Right hindlimb (tissue), 1 donor: ENCODE measurements at regions not wholly inside any gene's neighbourhood (a gene's known extent, or its start where the extent isn't known, plus 50 kb on each side); places are given as distances from the start of the nearest gene placed in this dataset.
"Not testable (repeated sequence)": the region's sequence is repeated elsewhere in the genome, so short reads cannot be mapped to it uniquely, and the experiment has no call there.

Source experiments
- DNase-seq: peaks from one replicate; pipeline ENCODE4 v3.0.0-alpha.2; 2018

GRCh38 chr2:2921011-2921720, 456.5 kb downstream of the EIPR1 start:
- no peak for DNase-seq

- no peak for DNase-seq
These were observed 457.8 kb downstream of the EIPR1 start for GRCh38 chr2:2919574-2920365.

- DNase-seq, result no peak
These were observed 458.6 kb downstream of the EIPR1 start for GRCh38 chr2:2919026-2919425.

GRCh38 chr2:2916621-2917020, 461.0 kb downstream of the EIPR1 start:
- DNase-seq, result no peak

- DNase-seq, result no peak
These were observed 463.4 kb downstream of the EIPR1 start for GRCh38 chr2:2914252-2914651.

- DNase-seq, result no peak
These were observed 464.0 kb downstream of the EIPR1 start for GRCh38 chr2:2913601-2914120.

GRCh38 chr2:2912731-2913130, 464.9 kb downstream of the EIPR1 start:
- no peak for DNase-seq

- DNase-seq, result no peak
These were observed 465.3 kb downstream of the EIPR1 start for GRCh38 chr2:2912293-2912692.

- no peak for DNase-seq
These were observed 467.4 kb downstream of the EIPR1 start for GRCh38 chr2:2910259-2910658.

- no peak for DNase-seq
These were observed 468.3 kb downstream of the EIPR1 start for GRCh38 chr2:2909086-2910035.

- no peak for DNase-seq
These were observed 471.5 kb downstream of the EIPR1 start for GRCh38 chr2:2906091-2906490.

GRCh38 chr2:2904721-2905350, 472.8 kb downstream of the EIPR1 start:
- no peak for DNase-seq

- no peak for DNase-seq
These were observed 474.9 kb downstream of the EIPR1 start for GRCh38 chr2:2902547-2903281.

GRCh38 chr2:2901384-2902345, 476.0 kb downstream of the EIPR1 start:
- no peak for DNase-seq

GRCh38 chr2:2899826-2900225, 477.8 kb downstream of the EIPR1 start:
- no peak for DNase-seq

- no peak for DNase-seq
These were observed 478.9 kb downstream of the EIPR1 start for GRCh38 chr2:2898744-2899143.

GRCh38 chr2:2896643-2897042, 481.0 kb downstream of the EIPR1 start:
- no peak for DNase-seq

- DNase-seq, result no peak
These were observed 481.6 kb downstream of the EIPR1 start for GRCh38 chr2:2896011-2896410.

GRCh38 chr2:2894011-2894410, 483.6 kb downstream of the EIPR1 start:
- DNase-seq, result not testable (repeated sequence)

- no peak for DNase-seq
These were observed 484.7 kb downstream of the EIPR1 start for GRCh38 chr2:2892892-2893291.

- no peak for DNase-seq
These were observed 485.2 kb downstream of the EIPR1 start for GRCh38 chr2:2892378-2892777.
